Choroid plexus epithelial cell (primary cell): ENCODE measurements at regions not wholly inside any gene's neighbourhood (a gene's known extent, or its start where the extent isn't known, plus 50 kb on each side); places are given as distances from the start of the nearest gene placed in this dataset.

Source experiments
- DNase-seq: peaks from one replicate; pipeline ENCODE4 v3.0.0-alpha.2; 2010; ENCODE audit warnings: low read depth
- H3K4me3 ChIP-seq: 2 replicates; pipeline ENCODE4 v1.5.1; 2011; ENCODE audit warnings: low read depth, mild to moderate bottlenecking, control low read depth, low read length, moderate library complexity
- TF ChIP-seq, protein P1 (sequence below): conservative IDR thresholded peaks from 2 replicates; pipeline ENCODE4 v1.5.1; 2011; ENCODE audit warnings: low read depth, mild to moderate bottlenecking, control low read depth, inconsistent platforms, low read length, moderate library complexity

DNA sequence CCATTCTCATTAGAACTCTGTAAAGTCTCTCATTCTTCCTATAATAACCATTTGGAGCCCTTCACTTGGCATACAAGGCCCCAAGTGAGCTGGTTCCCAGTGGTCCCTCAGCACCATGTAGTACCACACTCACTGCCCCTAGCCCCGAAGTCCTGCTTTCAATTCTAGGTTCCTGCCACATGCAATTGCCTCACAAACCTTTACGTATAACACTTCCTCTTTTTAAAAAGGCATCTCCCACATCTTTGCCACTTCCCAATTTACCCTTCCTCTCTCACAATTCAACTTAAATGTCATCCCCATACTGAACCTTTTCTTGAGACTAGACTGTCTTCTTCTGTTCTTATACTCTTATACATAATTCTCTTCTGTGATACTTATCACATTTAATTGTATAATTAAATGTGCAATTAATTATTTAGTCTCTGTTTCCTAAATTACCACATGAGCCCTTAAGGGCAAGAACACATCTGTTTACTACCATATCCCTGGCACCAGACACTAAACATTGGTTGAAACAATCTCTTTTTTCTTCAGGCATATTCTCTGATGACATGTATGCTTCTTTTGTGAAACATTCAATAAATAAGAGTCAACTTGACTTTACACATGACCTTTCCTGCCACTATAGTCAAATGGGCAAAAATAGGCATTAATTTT lies 304.0 kb downstream of the SPRY2 start:
- H3K4me3 ChIP-seq: no peak overlapping the region
- TF ChIP-seq, protein P1, sequence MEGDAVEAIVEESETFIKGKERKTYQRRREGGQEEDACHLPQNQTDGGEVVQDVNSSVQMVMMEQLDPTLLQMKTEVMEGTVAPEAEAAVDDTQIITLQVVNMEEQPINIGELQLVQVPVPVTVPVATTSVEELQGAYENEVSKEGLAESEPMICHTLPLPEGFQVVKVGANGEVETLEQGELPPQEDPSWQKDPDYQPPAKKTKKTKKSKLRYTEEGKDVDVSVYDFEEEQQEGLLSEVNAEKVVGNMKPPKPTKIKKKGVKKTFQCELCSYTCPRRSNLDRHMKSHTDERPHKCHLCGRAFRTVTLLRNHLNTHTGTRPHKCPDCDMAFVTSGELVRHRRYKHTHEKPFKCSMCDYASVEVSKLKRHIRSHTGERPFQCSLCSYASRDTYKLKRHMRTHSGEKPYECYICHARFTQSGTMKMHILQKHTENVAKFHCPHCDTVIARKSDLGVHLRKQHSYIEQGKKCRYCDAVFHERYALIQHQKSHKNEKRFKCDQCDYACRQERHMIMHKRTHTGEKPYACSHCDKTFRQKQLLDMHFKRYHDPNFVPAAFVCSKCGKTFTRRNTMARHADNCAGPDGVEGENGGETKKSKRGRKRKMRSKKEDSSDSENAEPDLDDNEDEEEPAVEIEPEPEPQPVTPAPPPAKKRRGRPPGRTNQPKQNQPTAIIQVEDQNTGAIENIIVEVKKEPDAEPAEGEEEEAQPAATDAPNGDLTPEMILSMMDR: no peak
- DNase-seq: no peak

DNA sequence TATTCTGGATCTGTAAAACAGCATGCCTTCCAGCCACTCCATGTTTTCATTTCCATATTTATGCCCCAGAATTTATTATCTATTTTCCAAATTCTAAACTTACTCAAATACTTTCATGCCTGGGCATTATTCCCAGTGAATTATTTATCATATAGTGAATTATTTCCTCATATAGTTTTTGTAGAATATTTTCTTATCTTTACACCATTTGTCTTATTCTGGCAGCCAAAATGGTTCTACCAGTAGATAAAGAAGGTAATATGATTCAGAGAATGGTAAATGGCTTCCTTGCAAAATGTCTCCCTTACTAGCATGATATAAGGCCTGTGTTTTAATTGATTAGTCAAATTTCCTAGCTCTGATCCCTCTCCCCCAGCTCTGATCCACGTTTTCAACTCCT lies 305.8 kb downstream of the SPRY2 start:
- TF ChIP-seq, protein P1: no peak
- no peak overlapping the region for H3K4me3 ChIP-seq

DNA sequence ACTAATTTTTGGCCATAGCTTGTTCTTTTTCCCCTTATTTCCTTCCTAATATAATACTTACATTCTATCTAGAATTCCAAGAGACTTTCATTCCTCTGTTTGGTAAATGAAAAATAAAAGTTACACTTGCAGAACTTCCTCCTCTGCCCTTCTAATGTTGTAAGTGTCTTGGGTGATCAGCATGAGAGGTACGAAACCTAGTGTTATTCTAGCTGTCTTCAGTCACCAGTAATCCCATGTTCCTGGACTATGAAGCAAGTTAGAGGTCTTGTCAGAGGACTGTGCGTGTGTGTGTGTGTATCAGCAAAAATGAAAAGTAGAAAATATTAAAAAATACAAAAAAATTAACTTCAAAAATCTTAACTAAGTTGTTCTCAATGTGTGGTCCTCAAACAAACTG lies 307.0 kb downstream of the SPRY2 start:
- H3K4me3 ChIP-seq: no peak overlapping the region
- TF ChIP-seq, protein P1: no peak
- no peak for DNase-seq

More for the DNA sequence above, 305.8 kb downstream of the SPRY2 start:
- DNase-seq: no peak

DNA sequence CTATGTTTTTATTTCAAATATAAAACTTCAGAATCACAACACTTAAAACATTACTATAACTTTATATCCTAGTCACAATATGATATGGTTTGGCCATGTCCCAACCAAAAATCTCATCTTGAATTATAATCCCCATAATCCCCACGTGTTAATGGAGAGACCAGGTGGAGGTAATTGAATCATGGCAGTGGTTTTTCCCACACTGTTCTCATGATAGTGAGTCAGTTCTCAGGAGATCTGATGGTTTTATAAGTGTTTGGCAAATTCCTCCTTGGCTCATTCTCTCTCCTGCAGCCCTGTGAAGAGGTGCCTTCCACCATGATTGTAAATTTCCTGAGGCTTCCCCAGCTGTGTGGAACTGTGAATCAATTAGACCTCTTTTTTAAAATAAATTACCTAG lies 307.6 kb downstream of the SPRY2 start:
- H3K4me3 ChIP-seq: no peak overlapping the region
- TF ChIP-seq, protein P1: no peak
- no peak for DNase-seq

DNA sequence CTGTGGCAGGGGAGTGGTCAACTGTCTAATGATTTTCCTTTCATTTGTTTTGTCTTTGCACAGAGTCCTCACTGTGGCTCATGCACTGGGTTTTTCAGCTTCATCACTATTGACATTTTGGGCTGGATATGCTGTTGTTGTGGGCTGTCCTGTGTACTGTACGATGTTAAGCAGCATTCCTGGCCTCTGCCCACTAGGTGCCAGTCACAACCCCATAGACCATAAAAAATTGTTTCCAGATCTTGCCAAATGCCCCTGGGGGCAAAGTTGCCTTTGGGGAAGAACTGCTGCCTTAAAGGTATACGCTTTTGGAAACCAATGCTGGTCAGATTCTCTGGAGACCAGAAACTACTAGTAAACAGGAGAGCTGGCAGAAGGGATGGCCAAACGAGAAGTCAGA lies 310.4 kb downstream of the SPRY2 start:
- peak; percentile 33 for DNase-seq
- no peak overlapping the region for H3K4me3 ChIP-seq
- TF ChIP-seq, protein P1: peak; percentile 38

DNA sequence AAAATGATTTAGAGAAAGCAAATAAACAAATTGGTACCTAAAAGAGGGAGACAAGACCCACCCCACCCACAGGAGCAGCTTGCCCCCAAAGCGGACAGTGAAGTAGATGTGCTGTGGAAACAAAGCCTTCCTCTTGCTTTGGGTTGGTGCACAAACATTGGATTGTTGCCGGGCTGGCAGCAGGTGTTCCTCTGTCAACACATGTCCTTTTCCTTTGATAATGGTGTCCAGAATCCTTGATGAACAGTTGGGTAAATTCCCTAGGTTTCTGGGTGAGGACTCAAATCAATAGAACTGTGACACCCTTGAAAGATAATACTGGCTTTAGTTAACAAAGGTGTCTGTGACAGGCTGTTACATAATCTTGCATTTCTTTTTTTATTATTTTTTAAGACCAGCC lies 311.8 kb downstream of the SPRY2 start:
- TF ChIP-seq, protein P1: no peak
- no peak overlapping the region for H3K4me3 ChIP-seq
- DNase-seq: no peak

DNA sequence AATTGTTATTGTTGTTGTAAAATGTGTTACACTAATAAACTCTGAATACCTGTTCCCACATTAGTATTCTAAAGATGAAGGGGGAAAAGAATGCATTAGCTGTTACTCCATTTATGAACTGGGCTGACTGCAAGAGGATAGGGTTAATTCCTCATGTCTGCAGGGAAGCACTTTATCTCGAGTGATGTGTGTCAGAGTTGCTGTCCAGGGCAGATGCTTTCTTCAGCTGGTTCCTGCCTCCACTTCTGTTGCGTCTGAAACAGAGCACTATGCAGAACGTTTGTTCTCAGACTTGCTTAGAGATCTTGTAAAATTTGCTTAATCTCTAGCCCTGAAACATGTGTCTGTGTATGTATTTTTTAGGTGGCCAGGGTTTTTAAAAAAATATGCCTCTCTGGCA lies 318.8 kb downstream of the SPRY2 start:
- TF ChIP-seq, protein P1: no peak
- peak; percentile 35 for DNase-seq
- no peak overlapping the region for H3K4me3 ChIP-seq
